Breast epithelium (tissue), 4 donors: ENCODE measurements at regions not wholly inside any gene's neighbourhood (a gene's known extent, or its start where the extent isn't known, plus 50 kb on each side); places are given as distances from the start of the nearest gene placed in this dataset.

Experiments
- DNase-seq, 2 donors: peaks; one replicate each; pipeline ENCODE4 v3.0.0-alpha.2; 2019; ENCODE audit warnings: low spot score in 2 of 2
- H3K27ac ChIP-seq, 2 donors: fragments of 200-600 bp; sonication (generic) in 1 of 2; one replicate each; pipeline ENCODE4 v1.5.1; 2016 to 2019; ENCODE audit warnings: mild to moderate bottlenecking in 1 of 2
- H3K27me3 ChIP-seq, 2 donors: fragments of 200-600 bp; sonication (generic) in 1 of 2; one replicate each; pipeline versions ENCODE4 v1.5.1 to v1.6.0; 2017 to 2019; ENCODE audit warnings: control low read depth in 1 of 2, mild to moderate bottlenecking in 1 of 2
- H3K36me3 ChIP-seq: fragments of 200-600 bp; one replicate; pipeline ENCODE4 v1.5.1; 2019
- H3K4me1 ChIP-seq, 2 donors: fragments of 200-600 bp; sonication (generic); one replicate each; pipeline ENCODE4 v1.5.1; 2016 to 2019; ENCODE audit warnings: control low read depth in 1 of 2
- H3K4me3 ChIP-seq, 3 donors: fragments of 200-600 bp; sonication (generic); 1 replicate in 2 of 3; 2 replicates in 1 of 3; pipeline ENCODE4 v1.5.1; 2016 to 2019; ENCODE audit warnings: mild to moderate bottlenecking in 3 of 3, moderate library complexity in 2 of 3
- H3K9me3 ChIP-seq, 2 donors: fragments of 200-600 bp; sonication (generic) in 1 of 2; one replicate each; pipeline ENCODE4 v1.5.1; 2016 to 2019; ENCODE audit warnings: control low read depth in 1 of 2
- CTCF ChIP-seq, 3 donors: fragments of 450-650 bp; IDR thresholded peaks; one replicate each; pipeline ENCODE4 v1.5.1; 2016 to 2017; ENCODE audit warnings: antibody characterized with exemption in 3 of 3, mild to moderate bottlenecking in 3 of 3, moderate library complexity in 3 of 3
- POLR2A ChIP-seq: fragments of 450-650 bp; IDR thresholded peaks from one replicate; pipeline ENCODE4 v1.6.1; 2016; ENCODE audit warnings: antibody characterized with exemption, mild to moderate bottlenecking, moderate library complexity
- POLR2AphosphoS5 ChIP-seq, 3 donors: sonication (generic); formaldehyde crosslinking; IDR thresholded peaks; one replicate each; pipeline ENCODE4 v1.6.1; 2017; ENCODE audit warnings: antibody characterized with exemption in 3 of 3
- intact Hi-C: fragments of 100-400 bp; cut with DNase I; formaldehyde crosslinking; loops from one replicate; pipeline ENCODE4 v1.15.1; 2023; ENCODE audit warnings: low total_unique reads

DNA sequence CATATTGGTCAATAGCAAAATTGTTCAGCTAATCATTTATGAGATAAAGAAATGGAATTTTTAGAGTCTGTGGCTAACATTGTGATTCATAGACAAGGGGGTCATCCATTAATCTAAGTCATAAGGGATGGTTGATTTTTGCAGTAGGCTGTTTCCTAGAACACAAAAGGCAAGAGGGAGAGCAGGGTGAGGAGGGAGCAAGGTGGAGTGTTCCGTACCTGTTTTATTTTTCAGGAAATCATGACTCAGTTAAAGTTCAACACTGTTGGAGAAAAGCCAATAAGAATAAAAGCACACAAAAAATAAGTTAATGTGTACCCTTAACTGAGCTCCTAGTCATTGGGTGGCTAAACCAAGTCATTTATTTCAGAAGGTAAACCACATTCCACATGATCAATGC lies 512.4 kb upstream of the ATXN8OS start:
- TF ChIP-seq POLR2AphosphoS5 (IDR thresholded peaks at IDR 0.05): no peak
- no peak for TF ChIP-seq CTCF (IDR thresholded peaks at IDR 0.05)
- no peak for TF ChIP-seq POLR2A
- no peak overlapping the region for H3K27ac ChIP-seq

GRCh38 chr13:69591437-69591836 lies 516.2 kb upstream of the ATXN8OS start:
- H3K27ac ChIP-seq: no peak overlapping the region
- no peaks in the 10 kb centered on the region for H3K36me3 ChIP-seq
- no peaks in the 10 kb centered on the region for H3K9me3 ChIP-seq
- intact Hi-C loops: no loop called here
- H3K4me3 ChIP-seq: no peak overlapping the region
- TF ChIP-seq POLR2AphosphoS5 (IDR thresholded peaks at IDR 0.05): no peak
- no peak for TF ChIP-seq POLR2A
- no peak for TF ChIP-seq CTCF (IDR thresholded peaks at IDR 0.05)
- no peak for DNase-seq
- H3K4me1 ChIP-seq: no peaks in the 10 kb centered on the region
- H3K27me3 ChIP-seq: no peaks in the 10 kb centered on the region

More for the DNA sequence above, 512.4 kb upstream of the ATXN8OS start:
- H3K4me1 ChIP-seq: no peaks in the 10 kb centered on the region
- H3K9me3 ChIP-seq: no peaks in the 10 kb centered on the region
- peaks cover 0 to 3% of the 10 kb centered on the region in 2 donors for H3K27me3 ChIP-seq
- no peak for DNase-seq
- H3K4me3 ChIP-seq: no peak overlapping the region
- intact Hi-C loops: no loop called here
- no peaks in the 10 kb centered on the region for H3K36me3 ChIP-seq

GRCh38 chr13:69589531-69590235 lies 517.9 kb upstream of the ATXN8OS start:
- no peaks in the 10 kb centered on the region for H3K9me3 ChIP-seq
- intact Hi-C loops: no loop called here
- no peak overlapping the region for H3K4me3 ChIP-seq
- TF ChIP-seq CTCF (IDR thresholded peaks at IDR 0.05): no peak
- no peak for TF ChIP-seq POLR2A
- no peak for TF ChIP-seq POLR2AphosphoS5 (IDR thresholded peaks at IDR 0.05)
- H3K27me3 ChIP-seq: no peaks in the 10 kb centered on the region
- H3K4me1 ChIP-seq: no peaks in the 10 kb centered on the region
- DNase-seq: no peak
- H3K36me3 ChIP-seq: no peaks in the 10 kb centered on the region
- H3K27ac ChIP-seq: no peak overlapping the region

DNA sequence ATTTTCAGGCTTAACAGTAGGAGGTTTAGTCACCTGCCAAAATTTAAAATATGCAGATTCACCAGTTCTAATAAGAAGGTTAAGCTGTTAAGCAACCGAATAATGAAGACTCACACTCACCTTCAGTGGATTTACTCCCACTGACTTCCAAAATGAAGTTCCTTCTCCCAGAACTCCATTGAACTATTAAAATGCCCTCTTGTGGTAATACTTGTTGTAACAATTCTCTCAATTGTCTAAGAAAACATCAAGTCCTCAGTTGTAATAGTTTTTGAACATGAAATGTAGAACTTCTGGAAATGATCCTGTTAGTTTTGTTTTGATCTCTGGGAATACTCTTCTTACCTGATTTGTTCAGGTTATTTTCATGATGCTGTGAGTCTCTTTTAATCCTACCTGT lies 522.0 kb upstream of the ATXN8OS start:
- H3K9me3 ChIP-seq: no peaks in the 10 kb centered on the region
- no peaks in the 10 kb centered on the region for H3K36me3 ChIP-seq
- no peak for DNase-seq
- intact Hi-C loops: no loop called here
- H3K27ac ChIP-seq: no peak overlapping the region
- no peak overlapping the region for H3K4me3 ChIP-seq
- TF ChIP-seq POLR2A (no peak), POLR2AphosphoS5 (IDR thresholded peaks at IDR 0.05) (no peak), CTCF (IDR thresholded peaks at IDR 0.05) (no peak)
- H3K4me1 ChIP-seq: no peaks in the 10 kb centered on the region
- no peaks in the 10 kb centered on the region for H3K27me3 ChIP-seq

DNA sequence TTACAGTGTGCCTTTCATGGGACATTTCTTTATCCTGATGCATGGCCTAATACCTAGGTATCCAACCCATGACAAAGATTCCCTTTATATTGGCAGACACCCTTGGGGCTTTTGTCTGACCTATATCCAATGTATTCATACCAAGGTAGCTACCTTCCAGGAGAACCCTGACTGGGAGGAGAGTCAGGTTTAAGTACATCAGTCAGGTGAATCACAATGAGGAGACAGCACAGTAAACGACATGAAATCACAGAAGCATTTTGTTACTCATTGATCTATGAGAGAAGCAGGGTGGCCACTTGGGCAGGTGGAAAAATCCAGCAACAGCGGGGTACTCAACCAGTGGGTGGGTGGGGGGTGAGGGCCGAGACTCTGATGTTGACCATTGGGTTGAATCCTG lies 527.4 kb upstream of the ATXN8OS start:
- TF ChIP-seq POLR2A (no peak), POLR2AphosphoS5 (IDR thresholded peaks at IDR 0.05) (no peak), CTCF (IDR thresholded peaks at IDR 0.05) (no peak)
- no peaks in the 10 kb centered on the region for H3K36me3 ChIP-seq
- intact Hi-C loops: no loop called here
- H3K4me3 ChIP-seq: no peak overlapping the region
- DNase-seq: no peak
- no peaks in the 10 kb centered on the region for H3K9me3 ChIP-seq
- no peaks in the 10 kb centered on the region for H3K27me3 ChIP-seq
- H3K4me1 ChIP-seq: peaks cover 0 to 7% of the 10 kb centered on the region in 2 donors
- no peak overlapping the region for H3K27ac ChIP-seq
